ENCODE measurements at regions not wholly inside any gene's neighbourhood (a gene's known extent, or its start where the extent isn't known, plus 50 kb on each side); places are given as distances from the start of the nearest gene placed in this dataset.

GRCh38 chr6:14062345-14063029, 55.1 kb upstream of the CD83 start:
- no peak overlapping the region for H3K4me3 ChIP-seq (ENCODE audit: low read depth in 1 of 2, low read length in 2 of 2)
- H3K27ac ChIP-seq (ENCODE audit: low read depth in 2 of 2, low read length in 1 of 2), result no peak overlapping the region
- WGBS, 2 donors, result 88 to 94% methylated on average over 3 of the region's 3 CpGs
- H3K4me1 ChIP-seq (ENCODE audit: control insufficient read depth in 2 of 2, insufficient read depth in 2 of 2, low read length in 1 of 2), result peaks cover 3 to 5% of the 10 kb centered on the region in 2 donors
- H3K36me3 ChIP-seq (ENCODE audit: control insufficient read depth in 2 of 2, insufficient read depth in 2 of 2, low read length in 1 of 2), result no peaks in the 10 kb centered on the region
- no peaks in the 10 kb centered on the region for H3K9me3 ChIP-seq (ENCODE audit: control insufficient read depth in 2 of 2, insufficient read depth in 1 of 2, low read depth in 1 of 2, low read length in 1 of 2)
- H3K27me3 ChIP-seq (ENCODE audit: control insufficient read depth in 1 of 2, insufficient read depth in 2 of 2, low read length in 2 of 2), result no peaks in the 10 kb centered on the region

GRCh38 chr6:14063756-14064155, 53.8 kb upstream of the CD83 start:
- no peaks in the 10 kb centered on the region for H3K9me3 ChIP-seq (ENCODE audit: control insufficient read depth in 2 of 2, insufficient read depth in 1 of 2, low read depth in 1 of 2, low read length in 1 of 2)
- no peaks in the 10 kb centered on the region for H3K36me3 ChIP-seq (ENCODE audit: control insufficient read depth in 2 of 2, insufficient read depth in 2 of 2, low read length in 1 of 2)
- H3K4me1 ChIP-seq (ENCODE audit: control insufficient read depth in 2 of 2, insufficient read depth in 2 of 2, low read length in 1 of 2), result peaks cover 3 to 5% of the 10 kb centered on the region in 2 donors
- no peak overlapping the region for H3K4me3 ChIP-seq (ENCODE audit: low read depth in 1 of 2, low read length in 2 of 2)
- WGBS, 2 donors, result 57 to 65% methylated on average over 3 of the region's 3 CpGs
- no peaks in the 10 kb centered on the region for H3K27me3 ChIP-seq (ENCODE audit: control insufficient read depth in 1 of 2, insufficient read depth in 2 of 2, low read length in 2 of 2)
- H3K27ac ChIP-seq (ENCODE audit: low read depth in 2 of 2, low read length in 1 of 2), result no peak overlapping the region

DNA sequence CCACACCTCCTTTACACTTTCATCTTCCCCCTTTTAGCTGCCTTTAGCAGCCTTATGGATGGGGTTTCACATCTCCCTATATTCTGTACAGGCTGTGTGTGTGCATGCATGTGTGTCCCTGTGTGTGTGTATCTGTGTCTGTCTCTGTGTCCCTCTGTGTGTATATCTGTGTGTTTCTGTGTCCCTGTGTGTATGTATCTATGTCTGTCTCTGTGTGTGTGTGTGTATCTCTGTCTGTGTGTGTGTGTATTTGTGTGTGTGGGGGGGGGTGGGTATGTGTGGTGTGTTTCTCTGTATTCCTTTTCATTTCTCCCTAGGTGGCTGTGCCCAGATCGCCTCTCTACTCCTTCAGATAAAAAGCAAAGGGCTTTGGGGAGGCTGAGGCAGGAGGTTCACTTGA, 52.2 kb upstream of the CD83 start:
- 89 to 91% methylated on average over 1 of the region's 1 CpG for WGBS, 2 donors
- H3K9me3 ChIP-seq (ENCODE audit: control insufficient read depth in 2 of 2, insufficient read depth in 1 of 2, low read depth in 1 of 2, low read length in 1 of 2), result no peaks in the 10 kb centered on the region
- H3K4me1 ChIP-seq (ENCODE audit: control insufficient read depth in 2 of 2, insufficient read depth in 2 of 2, low read length in 1 of 2), result no peaks in the 10 kb centered on the region

GRCh38 chr6:14066782-14067406, 50.7 kb upstream of the CD83 start:
- H3K9me3 ChIP-seq (ENCODE audit: control insufficient read depth in 2 of 2, insufficient read depth in 1 of 2, low read depth in 1 of 2, low read length in 1 of 2), result no peaks in the 10 kb centered on the region
- 5% methylated on average over 5 of the region's 5 CpGs for WGBS, 2 donors
- H3K27me3 ChIP-seq (ENCODE audit: control insufficient read depth in 1 of 2, insufficient read depth in 2 of 2, low read length in 2 of 2), result no peaks in the 10 kb centered on the region
- no peak overlapping the region for H3K27ac ChIP-seq (ENCODE audit: low read depth in 2 of 2, low read length in 1 of 2)
- H3K36me3 ChIP-seq (ENCODE audit: control insufficient read depth in 2 of 2, insufficient read depth in 2 of 2, low read length in 1 of 2), result no peaks in the 10 kb centered on the region
- H3K4me3 ChIP-seq (ENCODE audit: low read depth in 1 of 2, low read length in 2 of 2), result no peak overlapping the region
- H3K4me1 ChIP-seq (ENCODE audit: control insufficient read depth in 2 of 2, insufficient read depth in 2 of 2, low read length in 1 of 2), result no peaks in the 10 kb centered on the region

More for the DNA sequence above, 52.2 kb upstream of the CD83 start:
- Histone ChIP-seq H3K27ac (ENCODE audit: low read depth in 2 of 2, low read length in 1 of 2) (no peak overlapping the region), H3K4me3 (ENCODE audit: low read depth in 1 of 2, low read length in 2 of 2) (no peak overlapping the region), H3K36me3 (ENCODE audit: control insufficient read depth in 2 of 2, insufficient read depth in 2 of 2, low read length in 1 of 2) (no peaks in the 10 kb centered on the region), H3K27me3 (ENCODE audit: control insufficient read depth in 1 of 2, insufficient read depth in 2 of 2, low read length in 2 of 2) (no peaks in the 10 kb centered on the region)

GRCh38 chr6:14067656-14068055, 49.9 kb upstream of the CD83 start:
- Histone ChIP-seq H3K9me3 (ENCODE audit: control insufficient read depth in 2 of 2, insufficient read depth in 1 of 2, low read depth in 1 of 2, low read length in 1 of 2) (no peaks in the 10 kb centered on the region), H3K27ac (ENCODE audit: low read depth in 2 of 2, low read length in 1 of 2) (peak overlapping the region in 1 of 2 donors; percentile 51), H3K27me3 (ENCODE audit: control insufficient read depth in 1 of 2, insufficient read depth in 2 of 2, low read length in 2 of 2) (no peaks in the 10 kb centered on the region), H3K36me3 (ENCODE audit: control insufficient read depth in 2 of 2, insufficient read depth in 2 of 2, low read length in 1 of 2) (no peaks in the 10 kb centered on the region), H3K4me3 (ENCODE audit: low read depth in 1 of 2, low read length in 2 of 2) (no peak overlapping the region), H3K4me1 (ENCODE audit: control insufficient read depth in 2 of 2, insufficient read depth in 2 of 2, low read length in 1 of 2) (no peaks in the 10 kb centered on the region)
- 69 to 88% methylated on average over 3 of the region's 3 CpGs for WGBS, 2 donors
